ENCODE measurements at regions not wholly inside any gene's neighbourhood (a gene's known extent, or its start where the extent isn't known, plus 50 kb on each side); places are given as distances from the start of the nearest gene placed in this dataset.

DNA sequence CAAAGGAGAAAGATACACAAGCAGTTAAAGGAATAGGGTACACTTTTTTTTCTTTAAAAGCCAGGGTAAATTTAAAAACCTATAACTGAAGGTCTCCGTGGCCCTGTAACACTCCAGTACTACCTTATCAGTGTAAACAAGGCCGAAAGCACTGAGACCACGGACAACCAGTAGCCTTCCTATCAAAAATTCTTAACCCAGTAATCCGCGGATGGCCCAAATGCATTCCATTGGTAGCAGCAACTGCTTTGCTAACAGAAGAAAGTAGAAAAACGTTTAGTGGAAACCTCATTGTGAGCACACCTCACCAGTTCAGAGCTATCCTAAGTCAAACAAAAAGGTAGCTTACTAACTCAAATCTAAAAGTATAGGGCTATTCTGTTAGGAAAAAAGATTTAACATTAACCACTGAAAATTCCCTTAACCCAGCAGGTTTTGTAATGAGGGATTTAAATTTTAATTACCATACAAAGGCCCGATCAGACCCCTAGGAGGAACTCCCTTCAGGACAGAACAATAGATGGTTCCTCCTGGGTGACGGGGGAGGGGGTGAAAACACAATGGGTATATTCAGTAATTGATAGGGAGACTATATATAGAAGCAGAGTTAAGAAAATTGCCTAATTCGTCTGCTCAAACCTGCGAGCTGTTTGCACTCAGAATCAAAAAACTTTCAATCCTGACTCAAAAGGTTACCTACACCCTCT is 50.8 kb upstream of the CWC22 start:
- TF ChIP-seq, protein P1, sequence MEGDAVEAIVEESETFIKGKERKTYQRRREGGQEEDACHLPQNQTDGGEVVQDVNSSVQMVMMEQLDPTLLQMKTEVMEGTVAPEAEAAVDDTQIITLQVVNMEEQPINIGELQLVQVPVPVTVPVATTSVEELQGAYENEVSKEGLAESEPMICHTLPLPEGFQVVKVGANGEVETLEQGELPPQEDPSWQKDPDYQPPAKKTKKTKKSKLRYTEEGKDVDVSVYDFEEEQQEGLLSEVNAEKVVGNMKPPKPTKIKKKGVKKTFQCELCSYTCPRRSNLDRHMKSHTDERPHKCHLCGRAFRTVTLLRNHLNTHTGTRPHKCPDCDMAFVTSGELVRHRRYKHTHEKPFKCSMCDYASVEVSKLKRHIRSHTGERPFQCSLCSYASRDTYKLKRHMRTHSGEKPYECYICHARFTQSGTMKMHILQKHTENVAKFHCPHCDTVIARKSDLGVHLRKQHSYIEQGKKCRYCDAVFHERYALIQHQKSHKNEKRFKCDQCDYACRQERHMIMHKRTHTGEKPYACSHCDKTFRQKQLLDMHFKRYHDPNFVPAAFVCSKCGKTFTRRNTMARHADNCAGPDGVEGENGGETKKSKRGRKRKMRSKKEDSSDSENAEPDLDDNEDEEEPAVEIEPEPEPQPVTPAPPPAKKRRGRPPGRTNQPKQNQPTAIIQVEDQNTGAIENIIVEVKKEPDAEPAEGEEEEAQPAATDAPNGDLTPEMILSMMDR (IDR thresholded peaks at IDR 0.05), result no peak
- no peak for TF ChIP-seq POLR2A (IDR thresholded peaks at IDR 0.05)

Measured in sigmoid colon (tissue), 3 donors.